ENCODE measurements at regions not wholly inside any gene's neighbourhood (a gene's known extent, or its start where the extent isn't known, plus 50 kb on each side); places are given as distances from the start of the nearest gene placed in this dataset.

GRCh38 chr9:79001012-79001411 lies 570.8 kb upstream of the TLE4 start:
- DNase-seq (ENCODE audit: extremely low read depth in 1 of 2, low read depth in 1 of 2): no peak

GRCh38 chr9:79003514-79003913 lies 568.3 kb upstream of the TLE4 start:
- no peak for DNase-seq (ENCODE audit: extremely low read depth in 1 of 2, low read depth in 1 of 2)

GRCh38 chr9:79004032-79004431 lies 567.7 kb upstream of the TLE4 start:
- no peak for DNase-seq (ENCODE audit: extremely low read depth in 1 of 2, low read depth in 1 of 2)

GRCh38 chr9:79006546-79006945 lies 565.2 kb upstream of the TLE4 start:
- no peak for DNase-seq (ENCODE audit: extremely low read depth in 1 of 2, low read depth in 1 of 2)

DNA sequence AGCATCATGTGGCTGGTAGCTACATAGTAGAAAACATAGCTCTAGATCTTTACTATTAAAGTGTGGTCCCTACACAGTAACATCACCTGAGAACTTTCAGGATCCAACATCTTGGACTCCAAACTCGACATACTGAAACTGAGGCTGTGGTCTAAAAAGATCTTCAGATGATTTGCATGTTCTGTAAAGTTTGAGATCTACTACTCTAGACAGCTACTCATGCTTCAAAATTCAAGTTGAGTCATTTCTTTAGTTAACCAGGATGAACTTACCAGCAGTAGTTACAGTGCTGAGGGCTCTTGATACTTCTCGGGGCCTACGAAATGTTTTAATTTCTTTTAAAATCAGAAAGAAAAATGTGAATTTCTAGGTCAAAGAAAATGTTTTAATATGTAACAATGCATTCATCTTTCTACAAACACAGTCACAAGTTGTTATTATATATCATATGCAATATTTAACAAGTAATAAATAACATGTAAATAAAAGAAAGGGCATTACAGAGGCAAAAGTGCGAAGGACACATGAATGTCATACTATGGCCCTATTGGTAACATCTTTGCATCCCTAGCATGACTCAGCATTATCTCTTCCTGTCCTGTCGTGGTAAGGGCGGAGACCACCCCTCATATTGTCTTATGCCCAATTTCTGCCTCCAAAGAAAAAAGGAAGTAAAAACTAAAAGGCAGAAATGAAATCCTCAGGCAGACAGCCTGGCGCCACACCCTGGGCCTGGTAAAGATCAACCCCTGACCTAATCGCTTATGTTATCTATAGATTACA lies 563.9 kb upstream of the TLE4 start:
- no peak for DNase-seq (ENCODE audit: extremely low read depth in 1 of 2, low read depth in 1 of 2)

GRCh38 chr9:79008916-79009315 lies 562.8 kb upstream of the TLE4 start:
- no peak for DNase-seq (ENCODE audit: extremely low read depth in 1 of 2, low read depth in 1 of 2)

- no peak for DNase-seq (ENCODE audit: extremely low read depth in 1 of 2, low read depth in 1 of 2)
Measured at GRCh38 chr9:79011461-79011860, 560.3 kb upstream of the TLE4 start.

DNA sequence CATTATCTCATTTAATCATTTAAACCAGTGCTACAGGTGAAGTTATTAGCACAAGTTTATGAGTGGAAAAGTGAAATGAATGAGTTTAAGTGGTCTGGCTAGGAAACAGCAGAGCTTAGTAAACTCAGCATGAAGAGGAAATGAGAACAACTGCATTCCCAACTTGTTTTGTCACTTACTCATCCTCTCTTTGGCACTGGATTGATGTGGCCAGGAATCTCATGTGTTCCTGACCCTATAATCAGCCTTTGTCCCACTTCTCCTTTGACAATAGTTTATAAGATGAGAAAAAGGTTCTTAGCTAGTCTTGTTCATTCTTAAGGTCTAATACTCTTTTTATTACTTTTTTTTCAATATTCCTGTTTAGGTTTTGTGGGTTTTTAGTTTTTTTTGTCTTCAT lies 559.2 kb upstream of the TLE4 start:
- no peak for DNase-seq (ENCODE audit: extremely low read depth in 1 of 2, low read depth in 1 of 2)

- DNase-seq (ENCODE audit: extremely low read depth in 1 of 2, low read depth in 1 of 2): no peak
Measured at GRCh38 chr9:79013715-79014610, 557.8 kb upstream of the TLE4 start.

DNA sequence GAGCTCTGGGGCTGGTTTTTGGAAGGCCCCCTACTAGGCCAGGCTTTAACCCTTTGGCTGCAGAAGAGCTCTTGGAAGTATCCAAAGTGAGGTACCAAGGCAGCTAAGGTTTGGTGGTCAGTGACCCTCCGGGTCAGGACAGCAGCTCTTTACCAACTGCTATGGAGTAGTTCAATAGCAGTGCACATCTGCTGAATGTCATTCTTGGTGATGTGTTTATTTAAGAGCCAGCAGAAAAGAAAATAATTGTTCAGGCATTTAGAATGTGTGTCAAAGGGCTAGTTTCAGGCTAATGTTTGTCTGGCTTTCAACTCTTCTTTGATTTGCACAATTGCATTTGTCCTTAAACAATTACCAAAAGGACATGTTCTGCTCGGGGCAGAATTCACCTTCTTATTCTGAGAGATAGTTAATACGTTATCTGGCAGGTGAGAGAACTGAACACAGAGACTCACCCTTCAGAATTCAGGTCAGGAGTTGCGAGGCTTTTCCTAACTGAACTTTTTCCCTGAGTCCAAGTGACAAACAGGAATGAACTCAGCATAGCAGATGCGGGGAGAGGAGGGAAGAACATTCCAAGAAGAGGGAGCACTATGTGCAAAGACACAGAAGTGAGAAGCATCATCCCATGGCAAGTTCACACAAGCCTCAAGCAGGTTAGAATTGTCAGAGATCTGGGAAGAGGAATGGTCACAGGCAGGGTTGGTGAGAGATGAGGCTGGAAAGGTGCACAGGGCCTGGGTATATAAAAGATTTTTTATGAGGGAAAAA lies 556.7 kb upstream of the TLE4 start:
- no peak for DNase-seq (ENCODE audit: extremely low read depth in 1 of 2, low read depth in 1 of 2)

- DNase-seq (ENCODE audit: extremely low read depth in 1 of 2, low read depth in 1 of 2): no peak
Measured at GRCh38 chr9:79015951-79016350, 555.8 kb upstream of the TLE4 start.

DNA sequence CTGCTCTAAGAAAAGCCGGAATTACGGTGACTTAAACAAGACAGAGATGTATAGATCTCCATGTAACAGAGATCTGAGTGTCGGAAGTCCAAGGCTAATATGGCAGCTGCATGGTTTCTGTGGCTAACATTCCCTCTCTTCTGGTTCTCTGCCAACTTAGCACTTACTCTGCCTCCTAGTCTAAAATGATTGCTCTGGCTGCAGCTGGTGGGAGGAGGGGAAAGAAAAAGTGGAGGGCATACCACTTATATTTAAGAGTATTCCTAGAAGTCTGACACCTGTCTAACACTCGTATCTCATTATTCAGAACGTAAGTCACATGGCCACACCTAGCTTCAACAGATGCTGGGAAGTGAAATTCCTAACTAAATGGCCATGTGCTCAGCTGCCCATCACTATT lies 551.5 kb upstream of the TLE4 start:
- no peak for DNase-seq (ENCODE audit: extremely low read depth in 1 of 2, low read depth in 1 of 2)

GRCh38 chr9:79021084-79021483 lies 550.7 kb upstream of the TLE4 start:
- DNase-seq (ENCODE audit: extremely low read depth in 1 of 2, low read depth in 1 of 2): no peak

- DNase-seq (ENCODE audit: extremely low read depth in 1 of 2, low read depth in 1 of 2): no peak
Measured at GRCh38 chr9:79023134-79023580, 548.6 kb upstream of the TLE4 start.

DNA sequence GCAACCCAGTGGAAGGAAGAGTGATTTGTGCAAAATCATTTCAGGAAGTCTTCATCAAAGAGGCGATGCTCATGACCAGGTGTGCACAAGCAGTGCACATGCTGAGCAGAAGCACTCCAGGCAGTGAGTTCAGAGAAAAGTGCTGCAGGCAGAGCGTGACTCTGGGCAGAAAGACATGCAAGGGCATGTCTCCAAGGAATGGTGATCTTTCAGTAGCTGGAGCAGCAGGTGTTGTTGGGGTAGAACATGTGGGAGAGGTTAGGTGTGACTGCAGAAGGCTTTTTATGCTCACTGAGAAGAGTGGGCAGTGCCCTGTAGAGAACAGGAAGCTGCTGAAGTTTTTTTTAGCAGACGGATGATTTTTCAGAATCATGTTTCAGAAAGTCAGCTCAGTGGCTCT lies 545.4 kb upstream of the TLE4 start:
- no peak for DNase-seq (ENCODE audit: extremely low read depth in 1 of 2, low read depth in 1 of 2)

GRCh38 chr9:79028101-79028500 lies 543.7 kb upstream of the TLE4 start:
- no peak for DNase-seq (ENCODE audit: extremely low read depth in 1 of 2, low read depth in 1 of 2)

GRCh38 chr9:79034583-79034982 lies 537.2 kb upstream of the TLE4 start:
- no peak for DNase-seq (ENCODE audit: extremely low read depth in 1 of 2, low read depth in 1 of 2)

DNA sequence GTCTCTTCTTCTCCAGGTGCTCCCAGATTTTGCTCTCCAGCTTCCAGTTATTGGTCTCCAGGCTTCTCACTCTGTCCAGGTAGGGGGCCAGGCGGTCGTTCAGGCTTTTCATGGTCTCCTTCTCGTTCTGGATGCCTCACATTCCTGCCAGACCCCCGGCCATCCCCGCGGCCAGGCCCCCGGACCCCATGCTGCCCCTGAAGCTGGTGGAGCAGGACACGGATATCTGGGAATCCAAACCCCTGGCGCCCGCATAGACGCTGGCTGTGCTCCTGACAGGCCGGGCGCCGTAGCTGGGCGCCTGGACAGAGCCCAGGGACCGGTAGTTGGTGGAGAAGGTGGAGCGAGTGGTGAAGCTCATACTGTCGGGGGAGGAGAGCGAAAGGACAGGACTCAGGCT lies 534.4 kb upstream of the TLE4 start:
- DNase-seq (ENCODE audit: extremely low read depth in 1 of 2, low read depth in 1 of 2): no peak

GRCh38 chr9:79040671-79041070 lies 531.1 kb upstream of the TLE4 start:
- DNase-seq (ENCODE audit: extremely low read depth in 1 of 2, low read depth in 1 of 2): no peak

GRCh38 chr9:79041266-79041665 lies 530.5 kb upstream of the TLE4 start:
- DNase-seq (ENCODE audit: extremely low read depth in 1 of 2, low read depth in 1 of 2): no peak

DNA sequence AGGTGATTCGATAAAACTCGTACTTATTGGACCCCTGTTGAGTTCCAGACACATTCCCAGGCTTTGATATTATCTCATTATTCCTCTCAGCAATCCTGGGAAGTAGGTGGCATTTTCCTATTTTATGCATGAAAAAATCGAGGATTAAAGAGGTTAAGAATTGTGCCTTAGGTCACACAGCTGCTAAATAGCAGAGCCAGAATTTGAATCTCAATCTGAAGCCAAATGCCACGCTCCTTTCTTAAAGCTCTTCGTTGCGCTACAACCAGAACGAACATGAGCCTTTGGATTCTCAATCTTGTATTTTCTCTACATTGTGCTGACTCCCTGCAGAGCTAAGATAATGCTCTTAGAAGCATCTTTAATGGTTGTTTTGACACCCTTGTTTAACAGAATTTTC lies 527.8 kb upstream of the TLE4 start:
- DNase-seq (ENCODE audit: extremely low read depth in 1 of 2, low read depth in 1 of 2): no peak

Data from activated CD8-positive, alpha-beta memory T cell treated with anti-CD3 and anti-CD28 coated beads for 1 hour (primary cell).